Activated CD8-positive, alpha-beta memory T cell treated with anti-CD3 and anti-CD28 coated beads, Interleukin-2, amount 10 ng/mL, durations not matched to agents 7 days and 5 days (primary cell): ENCODE measurements at regions not wholly inside any gene's neighbourhood (a gene's known extent, or its start where the extent isn't known, plus 50 kb on each side); places are given as distances from the start of the nearest gene placed in this dataset.

Experiments
- ATAC-seq: fragments of 150-1000 bp; cut with Tn5 transposase; one replicate; pipeline ENCODE4 v1.10.0; 2021; ENCODE audit warnings: moderate library complexity
- CTCF ChIA-PET: fragments of 350-600 bp; sonication (Branson Sonifier 250); formaldehyde crosslinking; loops from one replicate; lab custom pipeline; 2021; ENCODE audit warnings: antibody characterized with exemption; lab: Charles Lee
- DNase-seq: peaks from one replicate; pipeline ENCODE4 v3.0.0-alpha.2; 2020
- H3K27ac Mint-ChIP-seq: one replicate; pipeline ENCODE4 v1.8.0; 2021; ENCODE audit warnings: mild to moderate bottlenecking, mixed read lengths
- H3K27me3 Mint-ChIP-seq: one replicate; pipeline ENCODE4 v1.8.0; 2021; ENCODE audit warnings: mixed read lengths
- H3K36me3 Mint-ChIP-seq: one replicate; pipeline ENCODE4 v1.8.0; 2021; ENCODE audit warnings: mild to moderate bottlenecking, mixed read lengths
- H3K4me1 Mint-ChIP-seq: one replicate; pipeline ENCODE4 v1.8.0; 2021; ENCODE audit warnings: mixed read lengths
- H3K4me3 Mint-ChIP-seq: one replicate; pipeline ENCODE4 v1.8.0; 2021; ENCODE audit warnings: mild to moderate bottlenecking, moderate library complexity, mixed read lengths
- H3K9me3 Mint-ChIP-seq: one replicate; pipeline ENCODE4 v1.8.0; 2022; ENCODE audit warnings: low read depth, mixed read lengths

DNA sequence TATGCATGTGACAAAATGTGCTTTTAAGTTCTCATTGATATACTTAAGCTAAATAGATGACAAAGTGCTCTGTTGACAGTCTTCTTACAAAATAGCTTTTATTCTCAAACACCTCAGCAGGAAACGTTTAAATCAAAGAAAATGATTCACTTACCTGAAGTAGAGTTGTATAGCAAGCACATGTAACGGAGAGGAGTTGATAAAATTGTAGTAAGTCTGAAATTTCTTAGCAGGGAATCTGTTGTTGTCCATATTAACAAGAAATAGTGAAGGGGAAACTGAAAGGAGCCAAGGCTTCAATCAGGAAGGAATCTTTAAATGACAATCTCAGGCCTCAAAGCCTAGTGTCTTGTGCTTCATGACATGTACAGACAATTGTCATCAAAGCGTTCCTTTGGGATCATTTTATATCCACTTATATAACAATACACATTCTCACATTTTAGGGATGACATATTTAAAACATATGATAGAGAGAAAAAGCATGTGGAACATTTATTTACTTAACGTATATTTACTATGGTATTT lies 2010.2 kb upstream of the IGFBP7 start:
- Mint-ChIP-seq H3K9me3 (peaks cover 5% of the 10 kb centered on the region), H3K4me3 (no peak overlapping the region), H3K27me3 (no peaks in the 10 kb centered on the region), H3K36me3 (no peaks in the 10 kb centered on the region), H3K4me1 (no peaks in the 10 kb centered on the region), H3K27ac (no peak overlapping the region)
- no peak for DNase-seq
- no peak for ATAC-seq
- CTCF ChIA-PET: no interaction called here

DNA sequence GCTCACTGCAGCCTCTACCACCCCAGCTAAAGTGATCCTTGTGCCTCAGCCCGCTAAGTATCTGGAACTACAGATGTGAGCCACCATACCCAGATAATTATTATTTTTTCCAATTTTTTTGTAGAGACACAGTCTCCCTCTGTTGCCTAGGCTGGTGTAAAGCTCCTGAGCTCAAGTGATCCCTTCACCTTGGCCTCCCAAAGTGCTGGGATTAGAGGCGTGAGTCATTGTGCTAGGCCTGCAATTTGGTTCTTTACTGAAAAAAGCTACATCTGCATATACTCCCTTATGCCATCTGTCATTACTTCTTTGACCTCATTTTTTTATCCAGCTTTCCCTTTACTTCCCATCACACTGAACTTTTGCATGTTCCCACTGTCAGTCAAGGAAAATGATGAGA lies 2012.4 kb upstream of the IGFBP7 start:
- peaks cover 6% of the 10 kb centered on the region for H3K9me3 Mint-ChIP-seq
- H3K4me3 Mint-ChIP-seq: no peak overlapping the region
- no peak overlapping the region for H3K27ac Mint-ChIP-seq
- DNase-seq (no peak), ATAC-seq (no peak)
- no peaks in the 10 kb centered on the region for H3K27me3 Mint-ChIP-seq
- no peaks in the 10 kb centered on the region for H3K4me1 Mint-ChIP-seq
- H3K36me3 Mint-ChIP-seq: no peaks in the 10 kb centered on the region
- CTCF ChIA-PET: no interaction called here

DNA sequence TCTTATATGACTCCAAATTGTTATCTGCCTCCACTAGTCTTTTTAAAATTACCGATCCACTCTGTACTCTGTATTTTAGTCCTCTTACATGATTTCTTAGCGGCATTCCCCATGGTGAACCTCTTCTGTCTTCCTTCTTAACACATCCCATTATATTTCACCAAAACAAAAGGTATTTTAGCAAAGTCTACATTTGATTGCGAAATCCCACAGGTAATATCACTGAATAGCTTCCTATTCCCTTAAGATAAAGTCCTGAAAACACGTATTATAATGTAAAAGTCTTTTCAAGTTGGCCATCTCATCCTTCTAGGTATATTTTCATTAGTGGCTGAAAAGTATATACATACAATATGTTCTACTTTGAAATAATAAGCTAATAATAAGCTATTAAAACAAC lies 2016.0 kb upstream of the IGFBP7 start:
- no peaks in the 10 kb centered on the region for H3K36me3 Mint-ChIP-seq
- CTCF ChIA-PET: no interaction called here
- ATAC-seq: no peak
- H3K27ac Mint-ChIP-seq: no peak overlapping the region
- no peaks in the 10 kb centered on the region for H3K27me3 Mint-ChIP-seq
- H3K4me3 Mint-ChIP-seq: no peak overlapping the region
- peaks cover 9% of the 10 kb centered on the region for H3K9me3 Mint-ChIP-seq
- no peaks in the 10 kb centered on the region for H3K4me1 Mint-ChIP-seq
- DNase-seq: no peak

DNA sequence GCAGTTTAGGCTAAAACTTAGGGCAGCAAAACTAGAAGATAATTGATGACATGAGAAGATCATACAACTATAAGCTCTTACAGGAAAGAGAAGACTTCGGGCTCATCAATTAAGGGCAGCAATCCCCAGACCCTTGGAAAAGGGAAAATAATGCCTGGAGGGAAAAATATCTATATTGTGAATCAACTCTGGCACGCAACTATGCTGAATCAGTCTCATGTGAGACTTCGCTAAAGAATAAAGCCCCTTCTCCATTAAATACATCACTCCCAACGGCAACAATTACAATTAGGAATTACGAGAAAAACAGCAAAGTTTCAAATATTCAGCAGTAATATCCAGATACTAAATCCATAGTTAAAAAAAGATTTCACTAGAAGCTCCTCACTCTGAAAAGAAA lies 2016.8 kb upstream of the IGFBP7 start:
- no peak overlapping the region for H3K27ac Mint-ChIP-seq
- no peaks in the 10 kb centered on the region for H3K36me3 Mint-ChIP-seq

DNA sequence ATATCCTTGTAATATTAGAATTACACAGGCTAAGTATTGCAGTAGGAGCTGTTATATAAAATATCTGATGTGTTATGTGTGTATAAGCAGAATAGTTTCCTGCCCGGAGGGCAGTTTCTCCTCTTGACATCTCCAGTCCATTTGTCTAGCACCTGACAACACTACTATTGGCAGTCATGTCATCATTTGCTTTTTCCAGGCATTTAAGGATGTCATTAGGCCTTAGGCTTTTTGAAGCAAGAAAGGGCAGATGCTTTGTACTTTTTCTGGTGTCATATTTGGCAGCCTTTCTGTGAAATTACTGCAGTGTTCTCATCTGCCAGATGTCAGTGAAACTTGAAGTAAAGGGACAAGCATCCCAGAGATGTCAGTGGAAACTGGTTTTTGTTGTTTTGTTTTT lies 2017.6 kb upstream of the IGFBP7 start:
- Mint-ChIP-seq H3K4me1 (no peaks in the 10 kb centered on the region), H3K9me3 (peaks cover 11% of the 10 kb centered on the region), H3K4me3 (no peak overlapping the region), H3K27ac (no peak overlapping the region), H3K36me3 (no peaks in the 10 kb centered on the region), H3K27me3 (no peaks in the 10 kb centered on the region)
- CTCF ChIA-PET: no interaction called here
- ATAC-seq: no peak
- DNase-seq: no peak

More for the DNA sequence above, 2016.8 kb upstream of the IGFBP7 start:
- Mint-ChIP-seq H3K4me3 (no peak overlapping the region), H3K4me1 (no peaks in the 10 kb centered on the region), H3K27me3 (no peaks in the 10 kb centered on the region), H3K9me3 (peaks cover 11% of the 10 kb centered on the region)
- no peak for DNase-seq
- CTCF ChIA-PET: no interaction called here
- ATAC-seq: no peak

DNA sequence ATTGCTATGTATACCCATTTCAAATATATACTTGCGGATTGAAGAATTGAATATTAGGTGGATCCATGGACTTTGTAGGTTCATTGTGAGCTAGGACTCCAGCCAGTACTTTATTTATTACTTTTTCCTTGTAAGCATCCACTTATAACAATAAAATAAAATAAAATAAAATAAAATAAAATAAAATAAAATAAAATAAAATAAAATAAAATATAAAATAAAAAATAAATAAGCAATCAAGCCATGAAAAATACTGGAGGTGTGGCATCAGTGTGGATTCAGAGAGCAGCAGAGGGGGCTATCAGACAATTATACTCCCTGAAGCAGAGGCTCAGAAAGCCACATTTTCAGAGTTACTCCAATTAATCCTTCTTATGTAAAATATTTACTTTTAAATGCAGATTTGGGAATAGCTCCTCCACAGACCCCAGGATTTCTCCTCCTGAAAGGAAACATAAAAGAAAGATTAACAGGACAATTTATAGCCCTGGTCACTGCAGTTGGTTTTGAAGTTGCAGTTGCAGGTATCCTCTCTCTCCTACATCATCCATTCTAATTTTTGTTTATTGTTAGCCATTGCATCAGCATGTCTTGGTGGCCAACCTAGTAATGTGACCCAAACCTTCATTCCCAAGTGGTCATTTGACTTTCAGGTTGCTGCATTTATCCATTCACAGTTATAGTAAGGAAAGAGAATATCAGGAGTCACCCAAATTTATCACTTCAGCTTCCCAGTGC lies 2025.2 kb upstream of the IGFBP7 start:
- H3K4me1 Mint-ChIP-seq: no peaks in the 10 kb centered on the region

DNA sequence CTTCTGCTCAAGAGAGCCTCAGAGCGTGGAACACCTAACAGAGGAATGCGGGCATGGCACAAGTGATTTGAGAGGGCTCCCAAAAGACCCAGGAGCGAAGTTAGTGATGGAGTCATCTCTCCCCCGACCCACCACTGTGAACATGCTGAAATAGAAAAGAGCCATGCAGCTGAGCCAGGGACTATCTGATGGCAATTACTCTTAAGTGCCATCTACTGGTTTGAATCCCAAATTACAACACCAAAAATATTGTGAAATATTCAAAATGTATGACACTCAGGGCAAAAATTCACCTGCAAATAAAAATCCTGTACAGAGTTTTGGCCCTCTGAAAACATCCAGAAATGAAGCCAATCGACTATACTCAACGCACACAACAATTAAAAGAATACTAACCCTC lies 2038.9 kb upstream of the ADGRL3 start:
- Mint-ChIP-seq H3K4me1 (no peaks in the 10 kb centered on the region), H3K36me3 (no peaks in the 10 kb centered on the region), H3K4me3 (no peak overlapping the region), H3K9me3 (peaks cover 2% of the 10 kb centered on the region), H3K27me3 (no peaks in the 10 kb centered on the region), H3K27ac (no peak overlapping the region)
- DNase-seq (no peak), ATAC-seq (no peak)
- CTCF ChIA-PET: no interaction called here

More for the DNA sequence above, 2025.2 kb upstream of the IGFBP7 start:
- ATAC-seq: no peak
- no peak overlapping the region for H3K27ac Mint-ChIP-seq
- peaks cover 12% of the 10 kb centered on the region for H3K9me3 Mint-ChIP-seq
- no peak overlapping the region for H3K4me3 Mint-ChIP-seq
- no peaks in the 10 kb centered on the region for H3K36me3 Mint-ChIP-seq
- no peak for DNase-seq
- H3K27me3 Mint-ChIP-seq: no peaks in the 10 kb centered on the region
- CTCF ChIA-PET: no interaction called here

DNA sequence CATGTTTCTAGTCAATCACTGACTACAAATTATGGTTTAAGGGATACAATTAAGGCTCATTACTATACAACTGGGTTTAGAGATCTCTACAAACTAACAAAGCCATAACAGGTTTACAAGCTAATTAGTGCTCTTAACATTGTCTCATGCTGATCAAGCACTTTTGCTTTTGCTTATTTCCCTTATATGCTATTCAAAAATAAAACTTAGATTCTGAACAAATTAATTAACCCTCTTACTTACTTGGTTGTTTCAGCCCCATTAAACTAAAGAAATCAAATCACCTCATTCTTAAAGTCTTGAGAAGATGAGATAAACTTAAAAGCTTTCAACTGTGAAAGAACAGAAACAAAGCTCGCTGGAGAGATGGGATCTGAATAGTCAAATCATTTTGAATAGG lies 2024.5 kb upstream of the ADGRL3 start:
- H3K4me3 Mint-ChIP-seq: no peak overlapping the region
- no peaks in the 10 kb centered on the region for H3K27me3 Mint-ChIP-seq
- H3K9me3 Mint-ChIP-seq: peaks cover 3% of the 10 kb centered on the region
- H3K27ac Mint-ChIP-seq: no peak overlapping the region
- ATAC-seq (no peak), DNase-seq (no peak)
- no peaks in the 10 kb centered on the region for H3K36me3 Mint-ChIP-seq
- CTCF ChIA-PET: no interaction called here
- H3K4me1 Mint-ChIP-seq: no peaks in the 10 kb centered on the region

DNA sequence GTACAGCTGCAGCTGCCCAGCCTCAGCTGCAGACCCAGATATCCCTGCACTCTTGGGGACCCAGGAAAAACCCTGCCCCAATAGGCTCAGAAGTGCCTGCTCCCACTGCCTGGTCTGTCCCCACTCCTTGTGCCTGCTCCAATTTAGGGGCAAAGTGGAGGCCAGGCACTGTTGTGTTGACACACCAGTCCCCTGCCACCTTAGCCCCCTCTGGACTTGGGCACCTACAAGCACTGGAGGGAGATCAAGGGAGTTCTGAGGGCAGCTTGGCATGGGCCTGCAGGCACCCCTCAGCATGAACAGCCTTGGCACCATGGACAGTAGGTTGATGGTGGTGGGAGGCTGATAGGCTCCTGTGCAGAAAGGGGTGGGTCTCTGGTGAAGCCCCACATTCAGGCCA lies 2020.8 kb upstream of the ADGRL3 start:
- Mint-ChIP-seq H3K36me3 (no peaks in the 10 kb centered on the region), H3K4me3 (no peak overlapping the region), H3K27ac (no peak overlapping the region), H3K9me3 (peaks cover 5% of the 10 kb centered on the region), H3K27me3 (no peaks in the 10 kb centered on the region), H3K4me1 (no peaks in the 10 kb centered on the region)
- CTCF ChIA-PET: no interaction called here
- DNase-seq (no peak), ATAC-seq (no peak)

DNA sequence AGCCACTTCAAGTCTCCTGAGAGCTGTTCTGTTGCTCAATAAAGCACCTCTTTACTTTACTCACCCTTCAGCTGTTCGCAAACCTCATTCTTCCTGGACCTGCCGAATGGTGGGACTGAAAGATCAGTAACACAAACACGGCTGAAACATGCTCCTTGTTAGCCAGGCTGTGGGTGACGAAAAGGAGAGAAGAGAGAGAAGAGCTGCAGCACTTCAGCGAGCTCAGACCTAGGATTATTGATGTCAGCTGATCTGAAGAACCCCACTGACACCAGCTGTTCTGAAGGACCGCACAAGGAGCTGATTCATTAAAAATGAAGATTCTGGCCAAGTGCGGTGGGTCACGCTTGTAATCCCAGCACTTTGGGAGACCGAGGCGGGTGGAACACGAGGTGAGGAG lies 2020.0 kb upstream of the ADGRL3 start:
- Mint-ChIP-seq H3K27me3 (no peaks in the 10 kb centered on the region), H3K36me3 (no peaks in the 10 kb centered on the region), H3K9me3 (peaks cover 5% of the 10 kb centered on the region), H3K27ac (no peak overlapping the region), H3K4me1 (no peaks in the 10 kb centered on the region), H3K4me3 (no peak overlapping the region)
- ATAC-seq (no peak), DNase-seq (no peak)
- CTCF ChIA-PET: no interaction called here

DNA sequence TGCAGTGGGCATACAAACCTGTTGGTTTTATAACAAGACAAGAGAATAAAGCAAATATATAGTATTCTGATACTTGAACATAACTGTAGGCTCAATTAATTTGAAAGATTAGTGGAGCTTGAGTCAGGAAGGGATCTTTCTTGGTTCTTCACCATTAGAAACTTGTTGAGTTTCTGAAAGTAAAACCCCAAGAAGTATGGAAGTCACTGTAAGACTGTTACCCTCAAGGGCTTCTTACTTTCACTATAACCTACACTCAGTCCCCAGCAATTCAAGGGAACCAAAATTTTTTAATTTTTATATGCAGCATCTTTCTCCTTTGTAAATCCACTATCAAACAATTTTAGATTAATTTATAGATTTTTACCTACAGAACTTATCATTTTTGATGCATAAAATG lies 2019.2 kb upstream of the ADGRL3 start:
- H3K4me1 Mint-ChIP-seq: no peaks in the 10 kb centered on the region
- ATAC-seq: no peak
- no peaks in the 10 kb centered on the region for H3K27me3 Mint-ChIP-seq
- no peak for DNase-seq
- CTCF ChIA-PET: no interaction called here
- peaks cover 5% of the 10 kb centered on the region for H3K9me3 Mint-ChIP-seq
- no peak overlapping the region for H3K4me3 Mint-ChIP-seq
- no peak overlapping the region for H3K27ac Mint-ChIP-seq
- H3K36me3 Mint-ChIP-seq: no peaks in the 10 kb centered on the region

DNA sequence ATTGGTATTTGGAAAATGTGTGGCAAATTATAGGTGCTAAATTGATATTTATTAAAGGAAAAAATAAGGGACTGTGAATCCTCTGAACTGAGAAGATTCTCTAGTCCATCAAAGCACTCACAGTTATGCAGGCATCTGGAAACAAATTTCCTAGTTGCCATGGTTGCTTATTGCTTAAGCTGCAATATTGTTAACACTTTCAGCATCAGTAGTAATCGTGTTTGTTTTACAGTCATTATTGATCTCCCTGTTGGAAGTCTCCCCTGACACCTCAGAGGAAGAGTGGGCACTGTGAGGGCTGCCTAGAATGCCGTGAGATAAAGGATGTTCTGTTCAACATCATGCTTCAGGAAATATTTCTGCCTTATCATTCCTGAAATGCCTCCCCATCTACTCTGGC lies 2004.3 kb upstream of the ADGRL3 start:
- Mint-ChIP-seq H3K27ac (no peak overlapping the region), H3K4me3 (no peak overlapping the region), H3K27me3 (no peaks in the 10 kb centered on the region), H3K9me3 (peaks cover 7% of the 10 kb centered on the region), H3K4me1 (no peaks in the 10 kb centered on the region), H3K36me3 (no peaks in the 10 kb centered on the region)
- no peak for DNase-seq
- ATAC-seq: no peak
- CTCF ChIA-PET: no interaction called here

DNA sequence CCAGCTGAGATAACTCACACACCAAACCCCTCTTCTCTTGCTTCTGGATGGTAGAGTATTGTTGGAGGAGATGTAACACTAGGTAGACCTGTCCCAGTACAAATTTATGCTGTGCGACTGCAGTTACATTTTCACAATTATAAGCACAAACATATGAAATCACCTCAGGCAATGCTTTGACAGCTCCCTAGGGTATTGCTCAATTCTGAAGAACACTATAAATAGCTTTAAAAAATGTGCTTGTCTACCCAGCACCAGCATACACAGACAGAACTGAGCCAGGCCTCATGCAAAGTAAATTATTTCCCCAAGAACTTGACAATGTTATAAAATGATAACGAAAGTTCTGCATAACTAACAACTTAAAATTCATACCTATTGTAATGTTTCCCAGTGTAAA lies 1999.1 kb upstream of the ADGRL3 start:
- H3K27me3 Mint-ChIP-seq: no peaks in the 10 kb centered on the region
- CTCF ChIA-PET: no interaction called here
- peaks cover 7% of the 10 kb centered on the region for H3K9me3 Mint-ChIP-seq
- no peak overlapping the region for H3K27ac Mint-ChIP-seq
- no peaks in the 10 kb centered on the region for H3K36me3 Mint-ChIP-seq
- no peak overlapping the region for H3K4me3 Mint-ChIP-seq
- no peak for DNase-seq
- H3K4me1 Mint-ChIP-seq: no peaks in the 10 kb centered on the region
- ATAC-seq: no peak

DNA sequence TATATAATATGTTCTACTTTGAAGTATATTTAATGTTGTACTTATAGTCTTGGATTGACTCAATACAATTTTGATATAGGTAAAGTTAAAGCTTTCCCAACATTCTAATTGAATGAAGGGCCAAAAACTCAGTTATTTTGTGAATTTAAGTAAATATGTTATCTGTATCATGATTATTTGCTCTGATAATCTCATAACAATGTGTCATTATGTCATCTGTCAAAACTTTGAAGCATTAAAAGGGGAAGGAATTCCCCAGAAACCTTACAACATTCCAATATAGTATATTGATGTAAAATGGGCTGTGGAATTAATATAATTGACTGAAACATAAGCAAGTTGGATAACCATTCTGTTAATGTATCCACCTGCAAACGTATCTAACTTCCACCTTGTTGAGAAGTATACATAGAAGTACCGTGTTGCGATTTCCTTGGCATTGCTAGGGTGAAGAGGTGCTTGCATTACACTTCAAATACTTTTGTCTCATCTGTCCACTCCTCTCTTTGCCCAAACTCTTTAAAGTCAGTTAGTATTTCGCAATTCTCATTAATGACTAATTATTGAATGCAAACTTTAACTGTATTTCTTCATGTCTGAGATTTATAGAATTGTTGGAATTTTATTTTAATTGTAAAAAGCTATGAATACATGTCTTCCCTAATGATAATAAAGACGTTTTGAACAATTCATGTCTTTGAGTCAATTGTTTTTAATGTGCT lies 1982.1 kb upstream of the ADGRL3 start:
- Mint-ChIP-seq H3K4me1 (no peaks in the 10 kb centered on the region), H3K27me3 (no peaks in the 10 kb centered on the region), H3K36me3 (no peaks in the 10 kb centered on the region), H3K4me3 (no peak overlapping the region), H3K9me3 (peaks cover 9% of the 10 kb centered on the region), H3K27ac (no peak overlapping the region)
- CTCF ChIA-PET: no interaction called here
- DNase-seq: no peak
- ATAC-seq: no peak
